Astrocyte (in vitro differentiated cells and primary cell): ENCODE measurements at regions not wholly inside any gene's neighbourhood (a gene's known extent, or its start where the extent isn't known, plus 50 kb on each side); places are given as distances from the start of the nearest gene placed in this dataset.

ENCODE experiments used
- DNase-seq: peaks from one replicate; pipeline ENCODE4 v3.0.0-alpha.2; 2010; ENCODE audit warnings: low read depth
- FAIRE-seq: peaks from 2 replicates; lab custom pipeline; 2011; peaks lifted over from hg19 to GRCh38; lab: Jason Lieb, UNC
- H2AFZ ChIP-seq: 2 replicates; pipeline ENCODE4 v1.6.0; 2012; ENCODE audit warnings: low read depth, low read length, inconsistent platforms
- H3K27ac ChIP-seq: 2 replicates; pipeline ENCODE4 v1.5.1; 2011; ENCODE audit warnings: low read depth, low read length, inconsistent platforms
- H3K27me3 ChIP-seq: 2 replicates; pipeline ENCODE4 v1.6.0; 2011; ENCODE audit warnings: low read length, inconsistent platforms; ENCODE audit not compliant: insufficient read depth
- H3K36me3 ChIP-seq: 2 replicates; pipeline ENCODE4 v1.5.1; 2011; ENCODE audit warnings: low read length, inconsistent platforms; ENCODE audit not compliant: insufficient read depth
- H3K4me1 ChIP-seq: 2 replicates; pipeline ENCODE4 v1.5.1; 2011; ENCODE audit warnings: low read length, inconsistent platforms; ENCODE audit not compliant: insufficient read depth
- H3K4me2 ChIP-seq: 2 replicates; pipeline ENCODE4 v1.6.0; 2012; ENCODE audit warnings: low read length, inconsistent platforms
- H3K4me3 ChIP-seq: 2 replicates; pipeline ENCODE4 v1.5.1; 2011; ENCODE audit warnings: low read depth, mild to moderate bottlenecking, low read length, inconsistent platforms; ENCODE audit not compliant: insufficient read depth
- H3K79me2 ChIP-seq: 2 replicates; pipeline ENCODE4 v1.6.0; 2012; ENCODE audit warnings: mild to moderate bottlenecking, low read length, inconsistent platforms; ENCODE audit not compliant: insufficient read depth
- H3K9ac ChIP-seq: 2 replicates; pipeline ENCODE4 v1.6.0; 2012; ENCODE audit warnings: mild to moderate bottlenecking, low read length, inconsistent platforms
- H3K9me3 ChIP-seq: 2 replicates; pipeline ENCODE4 v1.5.1; 2012; ENCODE audit warnings: low read depth, mild to moderate bottlenecking, low read length, inconsistent platforms; ENCODE audit not compliant: insufficient read depth
- H4K20me1 ChIP-seq: 2 replicates; pipeline ENCODE4 v1.6.0; 2012; ENCODE audit warnings: low read length, inconsistent platforms; ENCODE audit not compliant: insufficient read depth
- H3K27ac Mint-ChIP-seq: one replicate; pipeline ENCODE4 v1.8.0; 2021; ENCODE audit warnings: mild to moderate bottlenecking, mixed read lengths; ENCODE audit not compliant: unreplicated experiment
- H3K27me3 Mint-ChIP-seq: one replicate; pipeline ENCODE4 v1.8.0; 2021; ENCODE audit warnings: low read depth, mixed read lengths; ENCODE audit not compliant: unreplicated experiment
- H3K36me3 Mint-ChIP-seq: one replicate; pipeline ENCODE4 v1.8.0; 2021; ENCODE audit warnings: low read depth, mixed read lengths; ENCODE audit not compliant: unreplicated experiment
- H3K4me1 Mint-ChIP-seq: one replicate; pipeline ENCODE4 v1.8.0; 2021; ENCODE audit warnings: low read depth, mixed read lengths; ENCODE audit not compliant: unreplicated experiment
- H3K4me3 Mint-ChIP-seq: one replicate; pipeline ENCODE4 v1.8.0; 2021; ENCODE audit warnings: mild to moderate bottlenecking, moderate library complexity, mixed read lengths; ENCODE audit not compliant: unreplicated experiment
- H3K9me3 Mint-ChIP-seq: one replicate; pipeline ENCODE4 v1.8.0; 2021; ENCODE audit warnings: mild to moderate bottlenecking, mixed read lengths; ENCODE audit not compliant: unreplicated experiment
- CTCF ChIP-seq: IDR thresholded peaks from 2 replicates; pipeline ENCODE4 v1.5.1; 2011; ENCODE audit warnings: low read depth, mild to moderate bottlenecking, inconsistent platforms, low read length, moderate library complexity; ENCODE audit not compliant: insufficient read depth
- EZH2 ChIP-seq: IDR thresholded peaks from 2 replicates; pipeline ENCODE4 v1.6.1; 2012; ENCODE audit warnings: mild to moderate bottlenecking, low read length, inconsistent platforms; ENCODE audit not compliant: insufficient read depth

GRCh38 chr3:89580859-89581258 lies 473.4 kb downstream of the EPHA3 start:
- H3K4me1 Mint-ChIP-seq = no peaks in the 10 kb centered on the region
- no peak for DNase-seq
- Histone ChIP-seq H3K79me2 (no peaks in the 10 kb centered on the region), H3K9ac (no peak overlapping the region), H4K20me1 (no peaks in the 10 kb centered on the region), H2AFZ (no peak overlapping the region), H3K27me3 (no peaks in the 10 kb centered on the region), H3K27ac (no peak overlapping the region), H3K4me3 (no peak overlapping the region), H3K9me3 (no peaks in the 10 kb centered on the region), H3K4me2 (no peak overlapping the region), H3K4me1 (no peaks in the 10 kb centered on the region), H3K36me3 (no peaks in the 10 kb centered on the region)
- no peak overlapping the region for H3K4me3 Mint-ChIP-seq
- no peaks in the 10 kb centered on the region for H3K36me3 Mint-ChIP-seq
- no peaks in the 10 kb centered on the region for H3K27me3 Mint-ChIP-seq
- H3K27ac Mint-ChIP-seq = no peak overlapping the region
- H3K9me3 Mint-ChIP-seq = no peaks in the 10 kb centered on the region
- TF ChIP-seq CTCF (no peak), EZH2 (no peak)
- no peak for FAIRE-seq

GRCh38 chr3:89584398-89584797 lies 477.0 kb downstream of the EPHA3 start:
- Mint-ChIP-seq H3K36me3 (no peaks in the 10 kb centered on the region), H3K27ac (no peak overlapping the region), H3K4me3 (no peak overlapping the region), H3K4me1 (no peaks in the 10 kb centered on the region), H3K9me3 (no peaks in the 10 kb centered on the region), H3K27me3 (no peaks in the 10 kb centered on the region)
- no peak overlapping the region for H3K9ac ChIP-seq
- no peaks in the 10 kb centered on the region for H4K20me1 ChIP-seq
- H3K9me3 ChIP-seq = no peaks in the 10 kb centered on the region
- TF ChIP-seq EZH2 = no peak
- no peak for TF ChIP-seq CTCF
- no peak overlapping the region for H3K4me2 ChIP-seq
- H3K4me1 ChIP-seq = no peaks in the 10 kb centered on the region
- no peak overlapping the region for H2AFZ ChIP-seq
- H3K4me3 ChIP-seq = no peak overlapping the region
- FAIRE-seq (no peak), DNase-seq (no peak)
- H3K27me3 ChIP-seq = no peaks in the 10 kb centered on the region
- no peaks in the 10 kb centered on the region for H3K79me2 ChIP-seq
- H3K27ac ChIP-seq = no peak overlapping the region
- H3K36me3 ChIP-seq = no peaks in the 10 kb centered on the region

GRCh38 chr3:89586256-89586655 lies 478.8 kb downstream of the EPHA3 start:
- H3K4me1 ChIP-seq = no peaks in the 10 kb centered on the region
- no peak for DNase-seq
- TF ChIP-seq EZH2 (no peak), CTCF (no peak)
- H3K27ac ChIP-seq = no peak overlapping the region
- no peaks in the 10 kb centered on the region for H3K4me1 Mint-ChIP-seq
- no peaks in the 10 kb centered on the region for H3K27me3 ChIP-seq
- no peaks in the 10 kb centered on the region for H4K20me1 ChIP-seq
- no peaks in the 10 kb centered on the region for H3K9me3 Mint-ChIP-seq
- no peak overlapping the region for H3K4me2 ChIP-seq
- H2AFZ ChIP-seq = no peak overlapping the region
- no peak for FAIRE-seq
- H3K9me3 ChIP-seq = no peaks in the 10 kb centered on the region
- H3K4me3 ChIP-seq = no peak overlapping the region
- H3K27me3 Mint-ChIP-seq = no peaks in the 10 kb centered on the region
- no peak overlapping the region for H3K27ac Mint-ChIP-seq
- H3K9ac ChIP-seq = no peak overlapping the region
- no peaks in the 10 kb centered on the region for H3K36me3 ChIP-seq
- H3K79me2 ChIP-seq = no peaks in the 10 kb centered on the region
- no peak overlapping the region for H3K4me3 Mint-ChIP-seq
- no peaks in the 10 kb centered on the region for H3K36me3 Mint-ChIP-seq
